ENCODE measurements at regions not wholly inside any gene's neighbourhood (a gene's known extent, or its start where the extent isn't known, plus 50 kb on each side); places are given as distances from the start of the nearest gene placed in this dataset.

GRCh38 chr10:130607366-130607765, 471.2 kb downstream of the GLRX3 start:
- no peak for TF ChIP-seq POLR2A (IDR thresholded peaks at IDR 0.05)
- TF ChIP-seq, protein P1, sequence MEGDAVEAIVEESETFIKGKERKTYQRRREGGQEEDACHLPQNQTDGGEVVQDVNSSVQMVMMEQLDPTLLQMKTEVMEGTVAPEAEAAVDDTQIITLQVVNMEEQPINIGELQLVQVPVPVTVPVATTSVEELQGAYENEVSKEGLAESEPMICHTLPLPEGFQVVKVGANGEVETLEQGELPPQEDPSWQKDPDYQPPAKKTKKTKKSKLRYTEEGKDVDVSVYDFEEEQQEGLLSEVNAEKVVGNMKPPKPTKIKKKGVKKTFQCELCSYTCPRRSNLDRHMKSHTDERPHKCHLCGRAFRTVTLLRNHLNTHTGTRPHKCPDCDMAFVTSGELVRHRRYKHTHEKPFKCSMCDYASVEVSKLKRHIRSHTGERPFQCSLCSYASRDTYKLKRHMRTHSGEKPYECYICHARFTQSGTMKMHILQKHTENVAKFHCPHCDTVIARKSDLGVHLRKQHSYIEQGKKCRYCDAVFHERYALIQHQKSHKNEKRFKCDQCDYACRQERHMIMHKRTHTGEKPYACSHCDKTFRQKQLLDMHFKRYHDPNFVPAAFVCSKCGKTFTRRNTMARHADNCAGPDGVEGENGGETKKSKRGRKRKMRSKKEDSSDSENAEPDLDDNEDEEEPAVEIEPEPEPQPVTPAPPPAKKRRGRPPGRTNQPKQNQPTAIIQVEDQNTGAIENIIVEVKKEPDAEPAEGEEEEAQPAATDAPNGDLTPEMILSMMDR (IDR thresholded peaks at IDR 0.05) = no peak
